ENCODE measurements at regions not wholly inside any gene's neighbourhood (a gene's known extent, or its start where the extent isn't known, plus 50 kb on each side); places are given as distances from the start of the nearest gene placed in this dataset.

- H3K4me1 ChIP-seq (ENCODE audit: insufficient read depth), result no peaks in the 10 kb centered on the region
- H3K27ac ChIP-seq, result no peak overlapping the region
- TF ChIP-seq EZH2 (IDR thresholded peaks at IDR 0.05; ENCODE audit: borderline replicate concordance), result no peak
- TF ChIP-seq, protein P1, sequence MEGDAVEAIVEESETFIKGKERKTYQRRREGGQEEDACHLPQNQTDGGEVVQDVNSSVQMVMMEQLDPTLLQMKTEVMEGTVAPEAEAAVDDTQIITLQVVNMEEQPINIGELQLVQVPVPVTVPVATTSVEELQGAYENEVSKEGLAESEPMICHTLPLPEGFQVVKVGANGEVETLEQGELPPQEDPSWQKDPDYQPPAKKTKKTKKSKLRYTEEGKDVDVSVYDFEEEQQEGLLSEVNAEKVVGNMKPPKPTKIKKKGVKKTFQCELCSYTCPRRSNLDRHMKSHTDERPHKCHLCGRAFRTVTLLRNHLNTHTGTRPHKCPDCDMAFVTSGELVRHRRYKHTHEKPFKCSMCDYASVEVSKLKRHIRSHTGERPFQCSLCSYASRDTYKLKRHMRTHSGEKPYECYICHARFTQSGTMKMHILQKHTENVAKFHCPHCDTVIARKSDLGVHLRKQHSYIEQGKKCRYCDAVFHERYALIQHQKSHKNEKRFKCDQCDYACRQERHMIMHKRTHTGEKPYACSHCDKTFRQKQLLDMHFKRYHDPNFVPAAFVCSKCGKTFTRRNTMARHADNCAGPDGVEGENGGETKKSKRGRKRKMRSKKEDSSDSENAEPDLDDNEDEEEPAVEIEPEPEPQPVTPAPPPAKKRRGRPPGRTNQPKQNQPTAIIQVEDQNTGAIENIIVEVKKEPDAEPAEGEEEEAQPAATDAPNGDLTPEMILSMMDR (IDR thresholded peaks at IDR 0.05; ENCODE audit: poor library complexity), result no peak
- TF ChIP-seq EZH2phosphoT487 (IDR thresholded peaks at IDR 0.05; ENCODE audit: low read depth, severe bottlenecking, unreplicated experiment), result no peak
- no peaks in the 10 kb centered on the region for H3K9me3 ChIP-seq (ENCODE audit: low read depth)
- no peaks in the 10 kb centered on the region for H4K20me1 ChIP-seq (ENCODE audit: insufficient read depth, poor library complexity, severe bottlenecking)
- DNase-seq (ENCODE audit: low spot score), result no peak
- no peaks in the 10 kb centered on the region for H3K27me3 ChIP-seq
- WGBS (ENCODE audit: low lambda C conversion rate, missing lambda C conversion rate), result 94% methylated on average over 9 of the region's 9 CpGs
- no peak overlapping the region for H3K4me3 ChIP-seq
- no peak overlapping the region for H2AFZ ChIP-seq
- H3K4me2 ChIP-seq, result no peak overlapping the region
- H3K36me3 ChIP-seq (replicated peaks; ENCODE audit: insufficient read depth, low read depth), result no peaks in the 10 kb centered on the region
- H3K79me2 ChIP-seq, result no peaks in the 10 kb centered on the region
- no peaks in the 10 kb centered on the region for H3K9me2 ChIP-seq (replicated peaks; ENCODE audit: insufficient read depth)
These were observed 381.0 kb upstream of the USP15 start for GRCh38 chr12:61879229-61879628.

DNA sequence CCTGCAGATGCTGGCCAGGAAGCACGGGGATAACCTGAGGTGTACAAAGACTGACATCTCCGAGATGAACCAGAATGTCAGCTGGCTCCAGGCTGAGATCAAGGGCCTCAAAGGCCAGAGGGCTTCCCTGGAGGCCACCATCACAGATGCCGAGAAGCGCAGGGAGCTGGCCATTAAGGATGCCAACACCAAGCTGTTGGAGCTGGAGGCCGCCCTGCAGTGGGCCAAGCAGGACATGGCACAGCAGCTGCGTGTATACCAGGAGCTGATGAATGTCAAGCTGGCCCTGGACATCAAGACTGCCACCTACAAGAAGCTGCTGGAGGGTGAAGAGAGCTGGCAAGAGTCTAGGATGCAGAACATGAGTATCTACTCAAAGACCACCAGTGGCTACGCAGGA is 380.0 kb upstream of the USP15 start:
- Histone ChIP-seq H3K36me3 (replicated peaks; ENCODE audit: insufficient read depth, low read depth) (no peaks in the 10 kb centered on the region), H3K4me3 (no peak overlapping the region), H3K4me2 (no peak overlapping the region), H3K27me3 (no peaks in the 10 kb centered on the region), H4K20me1 (ENCODE audit: insufficient read depth, poor library complexity, severe bottlenecking) (no peaks in the 10 kb centered on the region), H3K9me3 (ENCODE audit: low read depth) (no peaks in the 10 kb centered on the region), H2AFZ (no peak overlapping the region), H3K79me2 (no peaks in the 10 kb centered on the region), H3K4me1 (ENCODE audit: insufficient read depth) (no peaks in the 10 kb centered on the region), H3K27ac (no peak overlapping the region), H3K9me2 (replicated peaks; ENCODE audit: insufficient read depth) (no peaks in the 10 kb centered on the region)
- TF ChIP-seq, protein P1 (IDR thresholded peaks at IDR 0.05; ENCODE audit: poor library complexity), result no peak
- TF ChIP-seq EZH2 (IDR thresholded peaks at IDR 0.05; ENCODE audit: borderline replicate concordance) (no peak), EZH2phosphoT487 (IDR thresholded peaks at IDR 0.05; ENCODE audit: low read depth, severe bottlenecking, unreplicated experiment) (no peak)
- 88% methylated on average over 7 of the region's 7 CpGs for WGBS (ENCODE audit: low lambda C conversion rate, missing lambda C conversion rate)
- no peak for DNase-seq (ENCODE audit: low spot score)

DNA sequence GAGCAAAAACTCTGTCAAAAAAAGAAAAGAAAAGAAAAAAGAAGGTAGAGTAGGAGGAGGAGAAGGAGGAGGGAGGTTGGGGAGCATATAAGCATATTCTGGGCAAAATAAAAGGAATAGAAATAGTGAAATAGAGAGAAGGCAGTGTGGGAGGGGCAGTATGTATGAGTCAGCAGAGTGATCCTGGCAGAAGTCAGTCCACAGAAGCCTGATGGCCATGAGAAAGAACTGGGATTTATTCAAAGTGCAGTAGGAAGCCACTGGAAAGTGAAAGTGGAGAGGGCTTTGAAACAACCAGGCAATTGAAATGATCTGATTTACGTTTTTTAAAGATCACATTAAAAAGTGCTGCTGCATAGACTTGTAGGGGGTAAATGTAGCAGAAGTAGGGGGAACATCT is 368.6 kb upstream of the USP15 start:
- Histone ChIP-seq H3K9me3 (ENCODE audit: low read depth) (no peaks in the 10 kb centered on the region), H2AFZ (no peak overlapping the region), H3K27me3 (no peaks in the 10 kb centered on the region), H4K20me1 (ENCODE audit: insufficient read depth, poor library complexity, severe bottlenecking) (no peaks in the 10 kb centered on the region), H3K4me1 (ENCODE audit: insufficient read depth) (no peaks in the 10 kb centered on the region), H3K27ac (no peak overlapping the region), H3K9me2 (replicated peaks; ENCODE audit: insufficient read depth) (no peaks in the 10 kb centered on the region), H3K4me2 (no peak overlapping the region), H3K4me3 (no peak overlapping the region), H3K36me3 (replicated peaks; ENCODE audit: insufficient read depth, low read depth) (no peaks in the 10 kb centered on the region), H3K79me2 (no peaks in the 10 kb centered on the region)
- 58% methylated on average over 1 of the region's 1 CpG for WGBS (ENCODE audit: low lambda C conversion rate, missing lambda C conversion rate)
- TF ChIP-seq, protein P1 (IDR thresholded peaks at IDR 0.05; ENCODE audit: poor library complexity), result no peak
- no peak for TF ChIP-seq EZH2 (IDR thresholded peaks at IDR 0.05; ENCODE audit: borderline replicate concordance)
- TF ChIP-seq EZH2phosphoT487 (IDR thresholded peaks at IDR 0.05; ENCODE audit: low read depth, severe bottlenecking, unreplicated experiment), result no peak
- peak; percentile 11 for DNase-seq (ENCODE audit: low spot score)

GRCh38 chr12:61894168-61894567 is 366.0 kb upstream of the USP15 start:
- Histone ChIP-seq H3K4me2 (no peak overlapping the region), H2AFZ (no peak overlapping the region), H3K27ac (no peak overlapping the region), H3K4me3 (no peak overlapping the region), H3K79me2 (no peaks in the 10 kb centered on the region), H3K4me1 (ENCODE audit: insufficient read depth) (no peaks in the 10 kb centered on the region), H3K9me2 (replicated peaks; ENCODE audit: insufficient read depth) (no peaks in the 10 kb centered on the region), H4K20me1 (ENCODE audit: insufficient read depth, poor library complexity, severe bottlenecking) (no peaks in the 10 kb centered on the region), H3K36me3 (replicated peaks; ENCODE audit: insufficient read depth, low read depth) (no peaks in the 10 kb centered on the region), H3K9me3 (ENCODE audit: low read depth) (no peaks in the 10 kb centered on the region), H3K27me3 (no peaks in the 10 kb centered on the region)
- WGBS (ENCODE audit: low lambda C conversion rate, missing lambda C conversion rate), result 93% methylated on average over 1 of the region's 1 CpG
- TF ChIP-seq, protein P1 (IDR thresholded peaks at IDR 0.05; ENCODE audit: poor library complexity), result no peak
- TF ChIP-seq EZH2phosphoT487 (IDR thresholded peaks at IDR 0.05; ENCODE audit: low read depth, severe bottlenecking, unreplicated experiment), result no peak
- no peak for DNase-seq (ENCODE audit: low spot score)

Data from hepatocyte (in vitro differentiated cells).